Lower leg skin (tissue), 4 donors: ENCODE measurements at regions not wholly inside any gene's neighbourhood (a gene's known extent, or its start where the extent isn't known, plus 50 kb on each side); places are given as distances from the start of the nearest gene placed in this dataset.

Experiments
- DNase-seq, 2 donors: peaks; one replicate each; pipeline ENCODE4 v3.0.0-alpha.2; 2019; ENCODE audit warnings: low spot score in 2 of 2
- H3K4me3 ChIP-seq: fragments of 200-600 bp; sonication (generic); 2 replicates; pipeline ENCODE4 v1.5.1; 2017; ENCODE audit warnings: mild to moderate bottlenecking, low read depth; ENCODE audit not compliant: poor library complexity, severe bottlenecking
- CTCF ChIP-seq, 3 donors: fragments of 450-650 bp; IDR thresholded peaks; one replicate each; pipeline ENCODE4 v1.5.1; 2016; ENCODE audit warnings: antibody characterized with exemption in 3 of 3, mild to moderate bottlenecking in 3 of 3, moderate library complexity in 2 of 3
- POLR2A ChIP-seq, 2 donors: fragments of 450-650 bp; IDR thresholded peaks; one replicate each; pipeline ENCODE4 v1.6.1; 2016 to 2017; ENCODE audit warnings: antibody characterized with exemption in 2 of 2, mild to moderate bottlenecking in 1 of 2, moderate library complexity in 1 of 2
- WGBS, 2 donors: methylation state at CpG; one replicate each; pipeline ENCODE4 v1.1.5; 2018; 5-methylcytosine and 5-hydroxymethylcytosine counted together
- intact Hi-C: fragments of 100-400 bp; cut with DNase I; formaldehyde crosslinking; loops from one replicate; pipeline ENCODE4 v1.15.0; 2023; ENCODE audit warnings: low total_unique reads

GRCh38 chr11:94671553-94672366 is 96.4 kb upstream of the AMOTL1 start:
- intact Hi-C loops: no loop called here
- H3K4me3 ChIP-seq: no peak overlapping the region
- WGBS, 2 donors: 73 to 99% methylated on average over 7 to 8 of the region's 8 CpGs
- DNase-seq: no peak
- no peak for TF ChIP-seq POLR2A (IDR thresholded peaks at IDR 0.05)
- TF ChIP-seq CTCF (IDR thresholded peaks at IDR 0.05): no peak

GRCh38 chr11:94672636-94673035 is 95.5 kb upstream of the AMOTL1 start:
- no peak for TF ChIP-seq POLR2A (IDR thresholded peaks at IDR 0.05)
- no peak for TF ChIP-seq CTCF (IDR thresholded peaks at IDR 0.05)
- intact Hi-C loops: no loop called here
- DNase-seq: peak in 1 of 2 donors; percentile 14
- no peak overlapping the region for H3K4me3 ChIP-seq
- WGBS, 2 donors: 44 to 62% methylated on average over 8 of the region's 8 CpGs

GRCh38 chr11:94673386-94673785 is 94.8 kb upstream of the AMOTL1 start:
- DNase-seq: peak in 1 of 2 donors; percentile 2
- 58 to 82% methylated on average over 2 of the region's 2 CpGs for WGBS, 2 donors
- H3K4me3 ChIP-seq: no peak overlapping the region
- TF ChIP-seq POLR2A (IDR thresholded peaks at IDR 0.05) (no peak), CTCF (IDR thresholded peaks at IDR 0.05) (no peak)
- intact Hi-C loops: no loop called here

- intact Hi-C loops: no loop called here
- WGBS, 2 donors: 40 to 46% methylated on average over 6 of the region's 6 CpGs
- TF ChIP-seq POLR2A (IDR thresholded peaks at IDR 0.05) (no peak), CTCF (IDR thresholded peaks at IDR 0.05) (no peak)
- no peak overlapping the region for H3K4me3 ChIP-seq
- peak in 1 of 2 donors; percentile 13 for DNase-seq
Measured at GRCh38 chr11:94673951-94674491, 94.1 kb upstream of the AMOTL1 start.

- intact Hi-C loops: no loop called here
- WGBS, 2 donors: 43 to 60% methylated on average over 2 of the region's 2 CpGs
- TF ChIP-seq CTCF (IDR thresholded peaks at IDR 0.05) (no peak), POLR2A (IDR thresholded peaks at IDR 0.05) (no peak)
- H3K4me3 ChIP-seq: no peak overlapping the region
- peak in 1 of 2 donors; percentile 12 for DNase-seq
Measured at GRCh38 chr11:94675239-94675638, 92.9 kb upstream of the AMOTL1 start.
